K562 (cell line): ENCODE measurements at regions not wholly inside any gene's neighbourhood (a gene's known extent, or its start where the extent isn't known, plus 50 kb on each side); places are given as distances from the start of the nearest gene placed in this dataset.

ENCODE experiments used
- CEBPZ ChIP-seq: fragments of 150-350 bp; IDR thresholded peaks from 2 replicates; pipeline ENCODE4 v1.6.1; 2014; ENCODE audit warnings: low read depth, mild to moderate bottlenecking, low read length, borderline replicate concordance
- MAZ ChIP-seq, 2 experiments: fragments of 450-650 bp in 1 of 2; sonication (generic) in 1 of 2; formaldehyde crosslinking; IDR thresholded peaks in 1 of 2; conservative IDR thresholded peaks in 1 of 2; 2 replicates each; pipeline versions ENCODE4 v1.4.0 to v1.5.0; 2020; ENCODE audit warnings: mild to moderate bottlenecking in 1 of 2, missing genetic modification reagents in 1 of 2
- RBM25 ChIP-seq: fragments of 200-400 bp; formaldehyde crosslinking; IDR thresholded peaks from 2 replicates; pipeline ENCODE4 v1.6.1; 2018; ENCODE audit warnings: low read length, low read depth, moderate library complexity; ENCODE audit not compliant: severe bottlenecking
- RFX5 ChIP-seq: IDR thresholded peaks from 2 replicates; pipeline ENCODE4 v1.6.1; 2011; ENCODE audit warnings: low read depth, mild to moderate bottlenecking, improper control_type of control experiment, low read length
- RNF2 ChIP-seq: sonication (generic); IDR thresholded peaks from 2 replicates; pipeline ENCODE4 v1.6.1; 2016
- TF ChIP-seq, protein P1 (sequence below), 3 experiments: IDR thresholded peaks in 2 of 3; conservative IDR thresholded peaks in 1 of 3; 2 replicates each; pipeline ENCODE4 v1.5.1; 2011 to 2012; ENCODE audit warnings: low read length in 3 of 3, mild to moderate bottlenecking in 3 of 3, control low read depth in 2 of 3, improper control_type of control experiment in 1 of 3, inconsistent platforms in 1 of 3, low read depth in 1 of 3, mixed read lengths in 1 of 3, moderate library complexity in 1 of 3; ENCODE audit not compliant: insufficient read depth in 2 of 3

GRCh38 chr4:167956676-167957075 lies 135.7 kb upstream of the ANXA10 start:
- TF ChIP-seq RBM25 (no peak), RNF2 (no peak), CEBPZ (no peak), MAZ (CRISPR knock-in tag; conservative IDR thresholded peaks at IDR 0.05 in 1 of 2, IDR thresholded peaks at IDR 0.05 in 1 of 2) (no peak), RFX5 (no peak)
- TF ChIP-seq, protein P1, sequence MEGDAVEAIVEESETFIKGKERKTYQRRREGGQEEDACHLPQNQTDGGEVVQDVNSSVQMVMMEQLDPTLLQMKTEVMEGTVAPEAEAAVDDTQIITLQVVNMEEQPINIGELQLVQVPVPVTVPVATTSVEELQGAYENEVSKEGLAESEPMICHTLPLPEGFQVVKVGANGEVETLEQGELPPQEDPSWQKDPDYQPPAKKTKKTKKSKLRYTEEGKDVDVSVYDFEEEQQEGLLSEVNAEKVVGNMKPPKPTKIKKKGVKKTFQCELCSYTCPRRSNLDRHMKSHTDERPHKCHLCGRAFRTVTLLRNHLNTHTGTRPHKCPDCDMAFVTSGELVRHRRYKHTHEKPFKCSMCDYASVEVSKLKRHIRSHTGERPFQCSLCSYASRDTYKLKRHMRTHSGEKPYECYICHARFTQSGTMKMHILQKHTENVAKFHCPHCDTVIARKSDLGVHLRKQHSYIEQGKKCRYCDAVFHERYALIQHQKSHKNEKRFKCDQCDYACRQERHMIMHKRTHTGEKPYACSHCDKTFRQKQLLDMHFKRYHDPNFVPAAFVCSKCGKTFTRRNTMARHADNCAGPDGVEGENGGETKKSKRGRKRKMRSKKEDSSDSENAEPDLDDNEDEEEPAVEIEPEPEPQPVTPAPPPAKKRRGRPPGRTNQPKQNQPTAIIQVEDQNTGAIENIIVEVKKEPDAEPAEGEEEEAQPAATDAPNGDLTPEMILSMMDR (IDR thresholded peaks at IDR 0.05 in 2 of 3, conservative IDR thresholded peaks at IDR 0.05 in 1 of 3; ENCODE audit: insufficient read depth in 2 of 3, low read depth in 1 of 3, low read length in 3 of 3) = no peak
